GM18507 (cell line): ENCODE measurements at regions not wholly inside any gene's neighbourhood (a gene's known extent, or its start where the extent isn't known, plus 50 kb on each side); places are given as distances from the start of the nearest gene placed in this dataset.
A peak's percentile ranks its signal among the peaks of the same experiment; 100 is the strongest.
"Not testable (repeated sequence)": the region's sequence is repeated elsewhere in the genome, so short reads cannot be mapped to it uniquely, and the experiment has no call there.

ENCODE experiments used
- DNase-seq: peaks from one replicate; pipeline ENCODE4 v3.0.0; 2011; ENCODE audit warnings: low read depth; ENCODE audit not compliant: insufficient read length; ENCODE audit errors: extremely low spot score
- FAIRE-seq: peaks from 2 replicates; lab custom pipeline; 2011; peaks lifted over from hg19 to GRCh38; lab: Jason Lieb, UNC

GRCh38 chr3:99586701-99587100, 51.7 kb upstream of the COL8A1 start:
- FAIRE-seq (no peak), DNase-seq (no peak)

DNA sequence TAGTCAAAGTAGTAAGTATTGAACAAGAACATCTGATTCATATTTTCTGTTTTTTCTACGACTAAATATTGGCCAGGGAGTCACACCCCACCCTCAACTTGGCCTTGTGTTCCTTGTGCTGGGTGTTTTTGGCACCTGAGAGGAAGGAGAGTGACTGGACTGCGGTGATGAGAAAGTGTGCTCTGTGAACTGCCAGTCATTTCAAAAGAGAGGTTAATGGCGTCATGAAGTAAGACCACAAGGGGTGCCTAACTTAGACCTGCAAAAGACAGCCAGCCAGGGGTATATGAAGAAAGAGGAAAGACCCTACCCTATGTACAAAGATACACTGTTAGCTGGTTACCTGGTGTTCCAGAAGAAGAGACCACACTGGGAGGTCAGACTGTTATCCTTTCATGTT, 58.4 kb upstream of the COL8A1 start:
- no peak for FAIRE-seq
- no peak for DNase-seq

DNA sequence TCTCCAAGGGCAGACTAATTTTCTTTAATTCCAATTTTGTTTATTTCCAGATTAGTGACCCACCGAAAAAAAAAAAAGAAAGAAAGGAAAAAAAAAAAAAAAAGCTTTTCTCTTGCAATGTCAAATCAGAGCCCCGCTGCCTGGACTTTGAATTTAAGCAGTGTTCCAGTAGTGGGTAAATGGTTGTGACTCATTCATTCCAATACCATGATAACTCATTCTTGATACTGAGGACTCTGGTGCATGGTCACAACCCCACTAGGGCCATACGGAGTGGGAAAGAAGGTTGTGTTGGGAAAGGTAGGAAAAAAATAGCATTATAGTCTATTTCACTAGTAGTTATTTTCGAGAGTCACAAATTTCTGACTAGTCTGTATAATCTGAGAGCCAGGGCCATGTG, 59.1 kb upstream of the COL8A1 start:
- no peak for FAIRE-seq
- DNase-seq: no peak

- no peak for DNase-seq
- FAIRE-seq: no peak
These were observed 59.9 kb upstream of the COL8A1 start for GRCh38 chr3:99578339-99578970.

GRCh38 chr3:99576904-99577559, 61.4 kb upstream of the COL8A1 start:
- FAIRE-seq (no peak), DNase-seq (no peak)

- no peak for FAIRE-seq
- DNase-seq: no peak
These were observed 62.7 kb upstream of the COL8A1 start for GRCh38 chr3:99575683-99576082.

DNA sequence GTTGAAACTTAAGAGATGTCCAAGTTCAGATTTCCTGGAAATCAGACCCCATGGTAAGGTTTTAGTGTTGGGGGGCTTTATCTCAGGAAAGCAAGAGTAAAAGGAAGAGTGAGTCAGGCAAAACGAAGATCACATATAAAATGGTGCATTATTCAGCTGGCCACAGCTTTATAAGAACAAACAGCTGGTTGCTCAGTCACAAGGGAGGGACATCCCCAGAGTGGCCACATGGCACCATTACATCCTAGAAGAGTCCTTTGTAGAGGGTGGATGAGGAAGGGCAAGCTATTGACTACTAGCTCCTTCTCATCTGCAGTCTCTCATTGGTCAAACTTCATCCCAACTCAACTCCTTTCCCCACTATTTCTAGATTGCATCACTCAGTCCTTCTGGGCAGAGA, 68.3 kb upstream of the COL8A1 start:
- FAIRE-seq (no peak), DNase-seq (no peak)

DNA sequence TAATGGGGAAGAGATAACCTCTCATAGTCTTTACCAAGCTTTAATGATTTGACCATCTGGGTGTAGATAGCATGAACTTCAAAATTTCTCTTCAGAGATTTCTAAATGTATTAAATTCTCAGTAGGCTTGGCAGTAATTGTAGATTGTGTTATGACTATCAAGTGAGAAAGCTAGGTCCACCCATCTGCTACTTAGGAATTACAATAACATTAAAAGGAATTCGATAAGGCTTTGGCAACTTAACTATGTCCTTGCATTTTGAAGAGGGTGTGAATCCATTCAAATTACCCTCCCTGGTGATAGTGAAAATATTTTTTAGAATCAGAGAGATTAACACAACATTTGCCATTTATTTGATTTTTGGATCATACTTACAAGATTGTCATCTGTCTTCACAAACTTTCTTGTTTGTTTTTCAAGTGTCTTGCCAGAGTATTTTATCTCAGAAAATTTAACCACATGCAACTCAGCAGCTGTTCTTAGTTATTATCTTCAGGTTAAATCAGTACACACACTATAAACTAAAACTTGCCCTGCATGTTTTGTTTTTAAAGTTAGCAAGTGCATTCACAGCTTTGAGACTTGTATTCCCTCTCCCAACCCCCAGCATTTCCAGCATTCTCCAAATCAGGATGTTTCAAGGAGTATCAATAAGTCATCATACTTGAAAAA, 69.6 kb upstream of the COL8A1 start:
- DNase-seq: no peak
- no peak for FAIRE-seq

GRCh38 chr3:99565331-99565730, 73.1 kb upstream of the COL8A1 start:
- DNase-seq (no peak), FAIRE-seq (no peak)

DNA sequence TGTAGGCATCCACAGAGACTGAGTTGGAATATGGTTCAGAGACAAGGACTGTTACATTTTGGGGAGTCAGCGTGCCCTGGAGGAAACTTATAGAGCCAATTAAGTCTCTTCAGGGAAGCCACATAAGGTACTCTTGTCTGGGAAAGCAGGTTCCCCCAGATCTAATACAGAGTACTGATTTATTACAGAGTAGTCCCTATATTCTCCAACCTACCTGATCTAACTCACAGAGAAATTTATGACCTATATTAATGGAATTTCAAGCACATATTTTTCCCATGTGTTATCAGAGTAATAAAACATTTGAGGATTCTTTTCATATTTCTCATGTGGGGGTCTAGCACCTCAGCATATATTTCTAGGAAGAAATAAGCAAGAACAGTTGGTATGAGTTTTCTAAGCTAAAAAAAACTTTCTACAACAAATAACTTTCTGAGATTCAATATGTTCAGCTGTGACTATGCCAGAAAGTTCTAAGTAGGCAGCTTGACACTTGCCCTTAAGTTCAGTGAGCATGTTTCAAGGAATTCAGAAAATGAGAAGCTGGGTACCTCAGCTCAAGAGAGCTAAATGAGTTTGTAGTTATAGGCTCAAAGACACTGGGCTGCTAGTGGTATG, 75.3 kb upstream of the COL8A1 start:
- DNase-seq: no peak

GRCh38 chr3:99562138-99562537, 76.3 kb upstream of the COL8A1 start:
- no peak for DNase-seq
- no peak for FAIRE-seq

More for the DNA sequence above, 75.3 kb upstream of the COL8A1 start:
- no peak for FAIRE-seq

DNA sequence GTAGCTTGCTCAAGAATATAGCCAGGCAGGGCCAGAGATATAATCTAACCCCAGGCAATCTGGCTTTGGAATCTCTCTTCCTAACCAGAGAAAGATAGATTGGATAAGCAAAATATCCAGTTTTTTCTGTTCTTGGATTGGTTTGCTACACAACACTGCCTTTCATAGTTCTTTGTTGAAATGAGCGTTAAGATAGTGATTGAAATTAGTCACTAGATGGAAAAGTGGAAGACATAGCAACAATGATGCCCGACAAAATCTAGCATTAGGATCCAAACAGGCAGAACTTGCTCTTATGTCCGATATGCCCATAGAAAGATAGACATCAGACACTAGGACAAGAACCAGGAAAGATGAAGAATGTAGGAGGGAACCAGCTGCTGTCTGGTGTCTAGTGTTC, 77.3 kb upstream of the COL8A1 start:
- no peak for DNase-seq
- FAIRE-seq: no peak

- FAIRE-seq (no peak), DNase-seq (no peak)
These were observed 79.2 kb upstream of the COL8A1 start for GRCh38 chr3:99559196-99559595.

- DNase-seq, FAIRE-seq: not testable (repeated sequence)
These were observed 82.5 kb upstream of the COL8A1 start for GRCh38 chr3:99555885-99556284.

DNA sequence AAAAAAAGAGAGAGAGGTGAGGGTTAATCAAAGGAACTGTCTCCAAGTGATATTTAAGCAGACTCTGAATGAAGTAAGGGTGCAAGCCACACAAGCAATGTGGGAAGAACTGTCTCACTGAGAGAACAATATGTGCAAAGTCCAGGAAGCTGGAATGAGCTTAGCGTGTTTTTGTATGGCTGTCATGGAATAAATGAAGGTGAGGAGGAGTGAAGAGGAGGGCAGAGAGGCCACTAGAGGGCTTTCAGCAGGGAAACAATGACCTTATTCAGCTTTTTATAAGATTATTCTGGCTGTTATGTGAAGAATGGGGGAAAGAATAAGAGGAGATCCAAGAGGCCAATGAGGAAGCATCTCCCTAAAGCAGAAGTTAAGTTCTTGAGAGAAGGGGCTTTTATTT, 86.9 kb upstream of the COL8A1 start:
- DNase-seq (no peak), FAIRE-seq (no peak)

- DNase-seq (no peak), FAIRE-seq (no peak)
These were observed 88.3 kb upstream of the COL8A1 start for GRCh38 chr3:99549957-99550603.

- DNase-seq (no peak), FAIRE-seq (no peak)
These were observed 89.2 kb upstream of the COL8A1 start for GRCh38 chr3:99549220-99549619.

GRCh38 chr3:99548674-99549073, 89.7 kb upstream of the COL8A1 start:
- FAIRE-seq (no peak), DNase-seq (no peak)

- FAIRE-seq: peak; percentile 62
- no peak for DNase-seq
These were observed 92.3 kb upstream of the COL8A1 start for GRCh38 chr3:99545941-99546580.
